ENCODE measurements at regions not wholly inside any gene's neighbourhood (a gene's known extent, or its start where the extent isn't known, plus 50 kb on each side); places are given as distances from the start of the nearest gene placed in this dataset.

DNA sequence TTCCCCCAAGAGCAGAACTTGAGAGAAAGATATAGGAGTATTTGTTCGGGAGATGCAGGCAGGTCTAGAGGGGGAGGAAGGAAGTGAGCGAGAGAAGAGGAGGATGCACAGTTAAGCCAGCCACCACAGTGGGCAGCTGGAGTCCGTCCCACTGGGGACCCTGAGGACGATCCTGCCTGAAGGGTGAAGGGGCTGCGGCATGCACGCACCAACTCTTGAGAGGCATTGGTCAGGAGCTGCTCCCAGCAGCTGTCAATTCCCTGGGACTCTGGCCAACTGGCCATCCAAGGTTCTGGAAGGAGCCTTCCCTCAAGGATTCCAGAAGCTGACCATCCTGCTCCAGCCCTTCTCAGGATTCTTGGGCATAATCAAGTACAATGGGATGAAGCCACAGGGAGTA, 246.9 kb downstream of the MATN1 start:
- no peak for TF ChIP-seq EZH2 (IDR thresholded peaks at IDR 0.05)
- TF ChIP-seq, protein P1, sequence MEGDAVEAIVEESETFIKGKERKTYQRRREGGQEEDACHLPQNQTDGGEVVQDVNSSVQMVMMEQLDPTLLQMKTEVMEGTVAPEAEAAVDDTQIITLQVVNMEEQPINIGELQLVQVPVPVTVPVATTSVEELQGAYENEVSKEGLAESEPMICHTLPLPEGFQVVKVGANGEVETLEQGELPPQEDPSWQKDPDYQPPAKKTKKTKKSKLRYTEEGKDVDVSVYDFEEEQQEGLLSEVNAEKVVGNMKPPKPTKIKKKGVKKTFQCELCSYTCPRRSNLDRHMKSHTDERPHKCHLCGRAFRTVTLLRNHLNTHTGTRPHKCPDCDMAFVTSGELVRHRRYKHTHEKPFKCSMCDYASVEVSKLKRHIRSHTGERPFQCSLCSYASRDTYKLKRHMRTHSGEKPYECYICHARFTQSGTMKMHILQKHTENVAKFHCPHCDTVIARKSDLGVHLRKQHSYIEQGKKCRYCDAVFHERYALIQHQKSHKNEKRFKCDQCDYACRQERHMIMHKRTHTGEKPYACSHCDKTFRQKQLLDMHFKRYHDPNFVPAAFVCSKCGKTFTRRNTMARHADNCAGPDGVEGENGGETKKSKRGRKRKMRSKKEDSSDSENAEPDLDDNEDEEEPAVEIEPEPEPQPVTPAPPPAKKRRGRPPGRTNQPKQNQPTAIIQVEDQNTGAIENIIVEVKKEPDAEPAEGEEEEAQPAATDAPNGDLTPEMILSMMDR (IDR thresholded peaks at IDR 0.05) = no peak

All from neural progenitor cell (in vitro differentiated cells).